CD4-positive, alpha-beta T cell treated with Interleukin-1 beta for 1 hour (primary cell): ENCODE measurements at regions not wholly inside any gene's neighbourhood (a gene's known extent, or its start where the extent isn't known, plus 50 kb on each side); places are given as distances from the start of the nearest gene placed in this dataset.

Experiments used
- DNase-seq, 2 donors: peaks; one replicate each; pipeline ENCODE4 v3.0.0-alpha.2; 2020 to 2022

DNA sequence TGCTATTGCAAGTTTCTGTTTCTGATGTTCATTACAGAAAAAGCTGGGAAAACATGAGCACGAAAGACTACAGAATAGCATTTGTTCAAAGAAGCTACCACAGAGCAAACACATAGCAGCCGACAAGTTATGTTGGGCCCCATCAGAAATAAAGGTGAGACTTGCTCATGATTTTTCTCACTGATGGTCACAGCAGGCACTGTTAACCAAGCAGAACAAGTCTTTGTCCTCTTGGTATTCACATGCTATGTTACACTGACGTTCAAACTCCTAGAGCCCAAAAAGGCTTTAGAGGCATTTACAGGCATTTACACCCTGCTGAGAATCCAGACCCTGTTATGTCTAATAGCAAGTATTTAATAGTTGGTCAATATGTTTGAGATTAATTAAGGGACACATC is 235.0 kb upstream of the HNMT start:
- no peak for DNase-seq

DNA sequence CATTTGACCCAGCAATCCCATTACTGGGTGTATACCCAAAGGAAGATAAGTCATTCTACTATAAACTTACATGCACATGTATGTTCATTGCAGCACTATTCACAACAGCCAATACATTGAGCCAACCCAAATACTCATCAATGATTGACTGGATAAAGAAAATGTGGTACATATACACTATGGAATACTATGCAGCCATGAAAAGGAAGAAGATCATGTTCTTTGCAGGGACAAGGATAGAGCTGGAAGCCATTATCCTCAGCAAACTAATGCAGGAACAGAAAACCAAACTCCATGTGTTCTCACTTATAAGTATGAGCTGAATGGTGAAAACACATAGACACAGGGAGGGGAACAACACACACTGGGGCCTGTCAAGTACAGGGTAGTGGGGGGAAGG is 226.7 kb upstream of the HNMT start:
- no peak for DNase-seq

DNA sequence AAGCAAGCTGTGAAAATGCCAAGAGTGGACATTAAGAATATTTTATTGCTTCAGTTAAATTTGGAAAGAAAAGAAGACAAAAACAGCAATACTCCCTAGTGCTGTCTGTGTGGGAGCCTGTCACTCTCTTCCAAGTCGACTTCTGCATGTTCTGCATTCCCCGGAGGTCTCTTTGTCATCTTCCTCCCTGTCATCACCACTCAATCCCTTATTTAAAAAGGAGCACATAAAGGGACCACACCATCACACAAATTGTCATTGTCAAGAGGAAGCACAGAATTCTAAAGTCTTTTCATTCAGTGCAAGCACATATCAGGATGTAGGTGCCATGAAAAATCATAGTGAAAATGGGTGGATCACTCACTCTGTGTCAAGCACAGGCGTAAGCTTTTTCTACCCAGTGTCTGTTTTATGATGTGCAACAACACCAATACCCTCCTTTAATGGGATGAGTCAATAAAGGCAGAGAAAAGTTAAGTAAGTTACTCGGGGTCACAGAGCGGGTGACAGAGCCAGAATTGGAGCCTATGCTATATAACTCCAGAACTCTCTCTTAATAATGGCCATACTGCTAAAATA is 222.4 kb upstream of the HNMT start:
- no peak for DNase-seq

DNA sequence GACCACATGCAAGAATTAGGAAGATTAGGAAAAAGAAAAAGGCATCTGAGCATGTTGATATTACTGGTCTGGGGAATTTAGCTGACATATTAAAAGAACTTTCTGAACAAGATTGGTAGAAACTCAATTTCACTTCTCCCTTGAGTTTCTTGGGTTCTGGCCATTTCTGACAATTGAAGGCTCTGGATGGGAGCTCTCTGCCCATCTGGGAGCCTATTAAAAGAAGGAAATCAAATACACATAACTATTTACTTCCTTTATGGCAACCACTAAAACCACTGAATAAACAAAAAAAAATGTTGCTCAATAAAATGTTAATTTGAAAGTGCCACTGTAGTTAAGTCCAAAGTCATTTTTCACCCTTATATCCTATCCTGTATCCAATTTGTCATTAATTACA is 216.8 kb upstream of the HNMT start:
- DNase-seq, result no peak

DNA sequence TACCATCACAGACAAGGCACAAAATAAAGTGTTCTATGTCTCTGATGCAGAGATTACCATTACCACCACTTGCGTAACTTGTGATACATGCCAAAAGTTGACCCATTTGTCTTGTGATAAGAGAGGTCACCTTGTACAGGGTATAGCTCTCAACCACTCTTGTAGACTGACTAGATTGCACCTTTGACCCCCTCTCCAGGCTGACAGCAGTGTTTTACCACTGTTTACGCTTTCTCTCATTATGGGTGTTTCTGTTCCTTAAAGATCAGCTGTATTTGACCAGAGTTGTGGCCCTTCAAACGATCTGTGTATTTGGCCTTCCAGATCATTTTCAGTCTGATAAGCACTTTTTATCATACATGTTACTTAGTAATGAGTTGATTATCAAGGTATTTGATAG is 215.7 kb upstream of the HNMT start:
- no peak for DNase-seq

DNA sequence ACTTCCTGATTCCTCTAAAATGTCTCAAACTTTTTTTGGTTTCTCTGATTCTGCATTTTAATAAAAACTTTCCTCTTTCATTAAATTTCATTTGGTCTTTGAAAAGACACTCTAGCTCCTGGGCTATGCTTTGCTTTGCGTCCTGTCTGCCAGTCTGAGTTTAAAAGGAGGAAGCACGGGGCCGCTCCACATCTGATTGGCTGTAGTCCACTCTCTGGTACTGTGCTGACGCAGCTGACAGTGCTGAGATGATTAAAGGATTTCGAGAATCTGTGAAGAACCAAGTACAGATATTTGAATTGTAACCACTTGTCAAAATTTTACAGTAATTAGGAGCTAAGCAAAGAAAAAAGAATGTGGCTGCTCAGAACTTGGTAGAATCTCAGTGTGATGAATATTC is 199.6 kb upstream of the HNMT start:
- DNase-seq, result no peak

DNA sequence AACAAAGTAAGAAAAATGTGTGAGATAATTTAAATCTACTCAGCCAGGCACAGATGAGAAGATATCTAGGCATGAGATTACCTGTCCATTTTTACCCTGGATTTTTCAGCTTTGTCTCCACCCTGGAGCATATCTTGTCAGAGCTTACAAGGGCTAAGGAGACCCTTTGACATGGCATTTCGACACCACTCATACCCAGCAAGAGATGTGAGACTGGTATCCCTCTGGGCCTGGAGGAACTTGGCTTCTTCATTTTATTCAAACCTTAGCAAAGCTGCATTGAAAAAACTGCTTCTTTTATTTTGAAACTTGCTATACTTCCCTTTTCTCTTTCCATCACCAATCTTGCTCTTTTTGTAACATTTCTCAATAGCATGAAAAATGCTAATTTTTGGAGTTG is 194.9 kb upstream of the HNMT start:
- DNase-seq, result no peak

DNA sequence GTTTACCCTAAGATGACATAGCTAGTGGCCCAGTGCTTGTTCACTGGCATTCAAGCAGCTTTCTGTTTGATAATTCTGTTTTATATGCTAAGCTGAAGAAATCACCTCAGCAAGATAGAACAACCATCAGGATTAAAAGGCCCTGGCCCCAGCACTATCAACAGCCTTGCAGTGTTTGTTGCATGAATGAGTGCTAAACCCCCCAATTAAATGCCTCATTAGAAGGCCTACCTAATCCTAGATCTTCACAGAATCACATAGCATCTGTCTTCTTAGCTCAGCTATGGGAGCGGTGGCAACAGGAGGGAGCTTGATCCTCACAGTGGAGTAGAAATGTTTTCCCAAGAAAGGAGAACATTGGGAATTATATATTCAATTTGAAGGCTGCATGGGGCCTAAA is 194.1 kb upstream of the HNMT start:
- no peak for DNase-seq

DNA sequence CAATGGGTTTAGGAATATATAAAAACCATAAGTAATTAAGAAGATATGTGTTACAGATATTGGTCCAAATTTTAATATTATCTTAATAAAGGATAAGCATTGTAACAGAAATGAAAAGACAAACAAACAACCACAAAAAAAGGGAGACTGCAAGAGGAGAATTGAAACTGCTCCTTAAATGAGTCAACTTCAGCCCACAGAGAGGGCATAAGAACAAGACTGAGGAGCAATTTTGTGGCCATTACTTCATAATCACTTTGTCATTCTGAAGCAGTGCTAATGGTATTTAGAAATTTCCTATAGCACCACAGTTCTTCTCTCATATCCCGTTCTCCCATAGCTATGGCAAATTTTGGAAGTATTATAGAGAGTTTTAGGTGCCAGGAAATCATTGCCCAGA is 193.2 kb upstream of the HNMT start:
- no peak for DNase-seq

DNA sequence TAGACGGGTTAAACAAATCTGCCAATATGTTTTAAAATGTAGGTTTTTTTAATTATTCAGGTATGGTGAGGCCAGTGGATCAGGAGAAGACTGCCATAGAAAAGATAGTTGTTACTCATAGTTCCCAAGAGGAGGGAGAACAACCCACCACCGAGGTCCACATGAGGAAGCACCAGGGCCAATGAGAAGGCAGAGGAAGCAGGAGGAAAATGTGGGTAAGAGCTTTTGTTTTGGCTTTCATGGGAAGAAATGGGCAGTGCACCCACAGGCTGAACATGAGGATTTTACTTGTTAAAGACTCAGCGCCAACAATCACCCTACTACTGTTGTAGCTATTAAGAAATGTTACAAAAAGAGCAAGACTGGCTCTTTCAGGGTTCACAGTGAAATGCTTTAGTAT is 191.8 kb upstream of the HNMT start:
- no peak for DNase-seq

DNA sequence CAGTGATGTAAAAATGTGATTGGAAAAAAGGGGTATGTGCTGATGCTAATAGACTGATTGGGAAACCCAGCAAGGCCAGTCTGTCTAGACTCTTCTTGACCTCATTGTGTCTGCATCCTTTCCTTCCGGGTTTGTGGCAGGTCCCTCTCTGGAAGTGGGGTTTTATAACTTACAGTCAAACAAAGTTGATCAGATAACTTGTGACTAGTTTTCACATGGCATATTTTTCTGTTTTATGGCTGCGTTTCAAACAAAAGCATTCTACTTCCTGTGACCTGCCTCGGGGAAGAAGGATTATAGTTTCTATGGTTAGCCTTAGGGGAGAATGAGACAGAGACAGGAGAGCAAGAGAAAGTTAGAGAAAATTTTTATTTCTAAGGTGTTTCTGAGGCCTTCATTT is 188.7 kb upstream of the HNMT start:
- no peak for DNase-seq

DNA sequence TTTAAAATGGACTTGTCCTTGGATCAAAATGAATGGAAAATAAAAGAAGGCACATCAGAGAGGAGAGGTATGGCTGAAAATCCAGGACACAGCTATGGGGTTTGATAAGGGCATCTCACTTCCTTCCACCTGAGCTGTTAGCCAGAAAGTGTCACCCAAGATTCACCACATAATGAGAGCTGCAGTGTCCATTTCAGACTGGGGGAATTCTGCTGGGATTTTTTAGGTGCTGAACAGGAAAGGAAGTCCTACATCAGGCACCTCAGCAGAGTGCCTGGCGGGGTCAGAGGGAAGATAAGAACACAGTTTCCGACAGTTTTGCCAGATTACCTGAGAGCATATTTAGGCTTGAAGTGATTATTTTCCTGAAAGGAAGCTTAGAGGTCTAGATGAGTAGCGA is 187.6 kb upstream of the HNMT start:
- DNase-seq, result no peak

DNA sequence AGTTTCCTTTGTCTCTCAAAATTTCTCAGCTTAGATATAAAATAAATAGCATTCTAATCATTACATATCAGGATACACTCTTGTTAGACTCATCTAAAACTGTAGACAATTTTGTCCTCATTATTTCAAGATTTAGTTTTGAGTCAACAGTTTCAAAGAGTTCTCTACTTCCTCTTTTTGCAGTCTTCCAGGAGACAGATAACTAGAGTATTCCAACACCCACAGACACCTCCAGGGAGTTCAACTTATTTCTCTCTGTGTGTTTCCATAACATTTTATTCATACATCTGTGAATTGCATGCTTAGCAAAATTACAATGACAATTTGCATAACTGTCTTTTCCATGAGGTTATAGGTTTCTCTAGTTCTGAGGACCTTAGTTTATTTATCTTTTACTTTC is 166.6 kb upstream of the HNMT start:
- DNase-seq, result no peak

DNA sequence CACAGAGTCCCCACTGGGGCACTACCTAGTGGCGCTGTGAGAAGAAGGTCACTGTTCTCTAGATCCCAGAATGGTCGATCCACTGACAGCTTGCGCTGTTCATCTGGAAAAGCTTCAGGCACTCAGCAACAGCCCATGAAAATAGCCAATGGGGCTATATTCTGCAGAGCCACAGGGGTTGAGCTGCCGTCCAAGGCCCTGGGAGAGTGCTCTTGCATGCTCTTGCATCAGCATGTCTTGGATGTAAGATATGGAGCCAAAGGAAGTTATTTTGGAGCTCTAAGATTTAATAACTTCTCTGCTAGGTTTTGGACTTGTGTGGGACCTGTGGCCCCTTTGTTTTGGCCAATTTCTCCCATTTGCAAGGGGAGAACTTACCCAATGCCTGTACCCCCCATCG is 164.7 kb upstream of the HNMT start:
- DNase-seq, result no peak

DNA sequence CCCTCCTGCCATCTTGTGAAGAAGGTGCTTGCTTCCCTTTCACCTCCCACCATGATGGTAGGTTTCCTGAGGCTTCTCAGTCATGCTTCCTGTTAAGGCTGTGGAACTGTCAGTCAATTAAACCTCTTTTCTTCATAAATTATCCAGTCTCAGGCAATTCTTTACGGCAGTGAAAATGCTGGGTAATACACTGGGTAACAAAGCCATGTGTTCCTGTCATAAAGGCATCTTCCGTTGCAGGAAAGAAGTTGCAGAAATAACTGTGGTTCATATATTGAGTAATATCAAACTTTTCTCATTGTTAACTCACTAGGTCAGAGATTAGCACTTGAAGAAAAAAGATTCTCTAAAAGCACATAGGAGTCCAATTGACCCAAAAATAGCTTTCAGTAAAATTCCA is 163.9 kb upstream of the HNMT start:
- no peak for DNase-seq

DNA sequence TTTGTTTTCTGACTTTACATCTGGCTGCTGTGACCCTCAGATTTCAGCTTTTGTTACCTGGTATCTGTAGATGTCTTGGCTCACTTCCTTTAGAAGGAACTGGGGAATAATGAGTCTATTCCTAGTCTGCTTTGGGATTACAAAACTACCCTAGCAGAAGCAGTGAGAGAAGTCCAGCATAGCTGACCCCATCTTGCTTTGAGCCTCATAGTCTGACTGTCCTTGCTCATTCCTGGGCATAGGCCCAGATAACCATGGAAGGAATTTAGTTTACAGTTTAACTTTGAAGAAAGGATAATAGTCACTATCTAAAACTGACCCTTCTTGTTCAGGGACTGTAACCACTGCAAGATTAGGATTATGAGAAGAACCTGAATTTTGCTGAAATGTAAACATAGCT is 163.0 kb upstream of the HNMT start:
- no peak for DNase-seq

DNA sequence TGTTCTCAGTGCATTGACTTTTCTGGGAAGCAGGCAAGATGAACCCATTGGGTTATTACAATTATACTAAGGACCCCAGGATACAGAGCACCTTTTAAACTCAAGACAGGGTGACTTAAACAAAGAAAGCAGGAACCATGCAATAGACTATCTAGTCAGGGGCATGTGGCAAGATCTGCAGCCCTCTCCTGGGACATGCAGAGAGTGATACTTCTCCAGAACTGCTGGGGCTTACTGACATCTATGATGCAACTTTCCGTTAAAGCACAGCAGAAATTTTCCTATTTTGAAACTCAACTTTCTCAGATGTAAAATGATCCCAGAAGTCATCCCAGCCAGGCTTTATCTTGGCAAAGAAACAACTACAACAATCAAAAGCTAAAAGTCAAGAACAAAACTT is 162.2 kb upstream of the HNMT start:
- DNase-seq, result no peak

DNA sequence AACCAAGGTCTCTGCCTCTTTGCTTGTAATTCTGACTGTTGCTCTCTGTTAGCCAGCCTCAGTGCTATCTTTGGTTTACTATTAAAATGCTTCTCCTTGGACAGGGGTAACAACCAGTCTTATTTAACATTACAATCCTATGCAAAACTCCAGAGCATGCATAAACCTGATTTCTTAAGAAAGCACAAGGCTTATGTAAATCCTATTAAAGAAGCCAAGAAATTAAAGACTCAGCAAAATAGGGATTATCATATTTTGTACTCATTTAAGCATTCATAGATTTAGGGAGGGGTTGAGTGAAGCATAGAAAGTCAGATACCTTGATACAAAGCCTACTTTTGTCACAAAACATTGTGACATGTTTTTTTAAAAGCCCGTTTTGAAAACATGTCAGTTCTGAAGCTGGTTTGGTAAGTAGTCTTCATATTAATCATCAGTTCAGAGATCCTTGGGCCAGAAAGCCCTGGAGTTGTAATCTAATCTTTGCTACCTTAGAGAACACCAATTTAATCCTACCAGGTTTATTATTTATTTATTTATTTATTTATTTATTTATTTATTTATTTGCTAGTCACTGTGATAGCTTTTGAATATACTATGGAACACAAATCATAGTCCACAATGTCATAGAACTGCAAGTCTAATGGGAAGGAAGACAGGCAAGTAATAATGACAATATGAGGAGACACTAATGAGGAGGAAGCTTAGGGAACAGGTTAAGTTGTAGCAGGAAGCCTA is 158.0 kb upstream of the HNMT start:
- no peak for DNase-seq

DNA sequence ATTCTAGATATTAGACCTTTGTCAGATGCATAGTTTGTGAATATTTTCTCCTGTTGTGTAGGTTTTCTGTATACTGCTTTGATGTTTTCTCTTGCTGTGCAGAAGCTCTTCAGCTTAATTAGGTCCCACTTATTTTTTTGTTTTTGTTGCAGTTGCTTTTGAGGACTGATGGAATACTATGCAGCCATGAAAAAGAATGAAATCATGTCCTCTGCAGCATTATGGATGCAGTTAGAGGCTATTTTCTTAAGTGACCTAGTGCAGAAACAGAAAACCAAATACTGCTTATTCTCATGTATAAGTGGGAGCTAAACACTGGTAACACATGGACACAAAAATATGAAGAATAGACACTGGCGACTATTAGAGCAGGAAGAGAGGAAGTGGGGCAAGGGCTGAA is 155.0 kb upstream of the HNMT start:
- DNase-seq, result no peak

DNA sequence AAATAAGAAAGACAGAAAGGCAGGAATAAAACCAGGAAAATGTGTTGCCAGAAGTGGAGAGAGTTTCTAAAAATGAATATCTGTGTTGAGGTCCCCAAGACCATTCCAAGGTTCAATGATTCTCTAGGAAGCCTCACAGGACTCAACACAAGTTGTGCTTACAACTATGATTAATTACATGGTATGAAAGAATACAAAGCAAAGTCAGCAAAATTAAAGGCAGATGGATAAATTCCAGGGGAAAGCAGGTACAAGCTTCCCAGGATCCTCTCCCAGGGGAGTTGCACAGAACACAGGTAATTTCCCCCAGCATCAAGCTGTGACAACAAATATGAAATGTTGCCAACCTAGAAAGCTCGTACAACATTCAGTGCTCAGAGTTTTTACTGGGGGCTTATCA is 154.4 kb upstream of the HNMT start:
- DNase-seq, result no peak

DNA sequence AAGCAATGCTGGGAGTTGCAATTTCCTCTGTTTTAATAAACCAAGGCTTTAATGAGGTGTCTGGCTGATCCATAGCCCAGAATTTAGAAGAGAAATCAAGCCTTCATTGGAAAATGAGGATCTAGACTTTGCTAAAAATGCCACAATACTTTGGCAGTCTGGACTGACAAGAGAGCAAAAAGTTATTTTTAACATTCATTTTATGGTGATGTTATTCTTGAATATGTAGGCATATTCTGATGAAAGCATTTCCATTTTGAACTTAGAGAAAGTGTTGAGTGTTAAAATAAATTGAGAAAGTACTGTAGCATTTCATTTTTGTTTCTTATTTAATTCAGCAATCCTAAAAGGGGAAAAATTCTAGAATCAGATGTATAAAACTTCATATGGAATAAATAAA is 151.8 kb upstream of the HNMT start:
- no peak for DNase-seq

DNA sequence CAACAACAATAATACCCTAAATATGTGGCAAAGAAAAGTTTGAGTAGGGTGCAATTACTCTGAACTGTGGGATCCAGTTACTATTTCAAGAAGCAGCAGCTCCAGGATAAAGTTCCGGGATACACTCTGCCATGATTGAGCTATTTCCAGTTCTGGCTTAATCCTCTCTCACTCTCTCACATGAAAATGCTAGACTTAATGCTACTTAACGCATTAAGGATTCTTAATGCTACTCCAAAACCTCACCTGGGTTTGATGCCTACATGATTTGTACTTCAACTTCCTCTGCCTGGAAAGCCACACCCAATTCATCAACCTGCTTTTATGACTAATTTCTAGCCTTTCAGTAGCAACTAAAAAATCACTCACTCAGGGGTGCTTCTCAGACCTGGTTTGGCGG is 151.1 kb upstream of the HNMT start:
- no peak for DNase-seq

DNA sequence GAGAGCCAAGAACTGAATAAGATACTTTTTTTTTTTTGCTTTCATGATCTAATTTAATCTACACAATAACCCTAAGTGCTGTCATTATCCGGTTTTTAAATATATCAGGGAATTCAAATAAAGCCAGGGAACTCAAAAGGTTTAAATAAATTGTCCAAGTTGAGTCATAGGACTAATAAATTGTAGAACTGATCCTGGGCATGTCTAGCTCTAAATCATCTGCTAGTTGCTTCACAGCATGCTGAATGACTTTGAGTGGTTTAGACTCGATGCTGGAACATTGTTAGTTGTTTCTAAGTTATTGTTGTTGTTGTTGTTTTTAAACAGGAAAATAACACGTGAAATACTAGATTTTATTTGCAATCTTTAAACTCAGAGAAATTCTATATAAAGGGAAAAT is 147.2 kb upstream of the HNMT start:
- DNase-seq, result no peak

DNA sequence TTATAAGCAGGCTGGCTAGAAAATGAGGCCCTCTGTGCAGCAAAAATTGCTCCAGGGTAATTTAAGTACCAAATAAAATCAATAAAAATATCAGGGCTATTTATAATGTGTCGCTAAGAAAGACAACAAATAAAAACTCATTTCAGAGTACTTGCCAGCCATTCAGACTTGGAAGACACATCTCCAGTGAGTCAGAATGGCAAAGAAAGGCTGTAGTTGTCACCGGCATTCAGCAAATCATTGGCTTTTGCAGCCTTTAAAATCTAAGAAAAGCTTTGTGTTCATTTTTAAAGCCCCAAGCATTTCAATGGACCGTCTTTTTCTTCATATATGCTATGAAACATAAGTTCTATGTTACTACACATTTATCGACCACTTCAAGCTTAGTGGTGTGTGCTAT is 141.1 kb upstream of the HNMT start:
- DNase-seq, result no peak

DNA sequence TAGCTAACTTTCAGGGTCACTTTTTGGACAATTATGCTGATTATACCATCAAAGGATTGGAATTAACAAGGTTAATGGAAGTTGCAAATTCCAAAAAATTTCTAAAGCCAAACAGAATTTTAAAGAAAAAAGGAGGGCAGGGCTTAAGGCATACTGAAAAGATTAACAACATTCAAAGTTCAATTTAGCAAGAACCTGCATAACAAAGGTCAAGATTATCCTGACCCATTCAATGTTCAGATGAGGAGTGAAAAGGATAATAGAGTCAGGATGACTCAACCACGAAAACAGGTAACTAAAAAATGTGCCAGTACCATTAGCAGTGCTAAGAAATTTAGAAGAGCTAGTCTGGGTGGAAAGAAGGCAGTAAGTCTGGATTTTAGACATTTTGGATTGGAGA is 139.8 kb upstream of the HNMT start:
- no peak for DNase-seq
